HG03196 (cell line): ENCODE measurements at regions not wholly inside any gene's neighbourhood (a gene's known extent, or its start where the extent isn't known, plus 50 kb on each side); places are given as distances from the start of the nearest gene placed in this dataset.

Experiments used
- ATAC-seq: cut with Tn5 transposase; IDR thresholded peaks from one replicate; pipeline ENCODE4 v1.9.1; 2021; ENCODE audit not compliant: unreplicated experiment

- no peak for ATAC-seq
Observed at GRCh38 chr17:51540151-51540550, 279.8 kb downstream of the UTP18 start.

- ATAC-seq, result no peak
Observed at GRCh38 chr17:51541215-51541614, 280.9 kb downstream of the UTP18 start.

DNA sequence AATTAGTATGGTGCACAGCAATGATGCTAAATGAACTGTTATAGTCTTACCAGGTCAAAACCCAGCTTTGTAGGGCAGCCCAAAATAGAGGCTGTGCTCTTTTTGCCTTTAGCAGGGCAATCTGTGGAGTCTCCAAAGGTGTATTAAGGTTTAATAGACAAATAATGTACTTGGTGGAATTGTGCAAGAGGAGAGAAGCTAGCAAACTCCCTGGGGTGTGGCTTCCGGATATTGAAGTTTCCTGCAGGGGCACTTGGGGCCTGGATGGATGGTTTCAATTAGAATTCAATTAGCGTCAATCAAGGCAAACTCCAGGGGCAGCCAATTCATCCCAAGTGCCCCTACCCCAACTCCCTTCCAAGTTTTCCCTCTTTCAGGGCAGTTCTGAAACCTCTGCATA is 285.8 kb downstream of the UTP18 start:
- ATAC-seq, result no peak

DNA sequence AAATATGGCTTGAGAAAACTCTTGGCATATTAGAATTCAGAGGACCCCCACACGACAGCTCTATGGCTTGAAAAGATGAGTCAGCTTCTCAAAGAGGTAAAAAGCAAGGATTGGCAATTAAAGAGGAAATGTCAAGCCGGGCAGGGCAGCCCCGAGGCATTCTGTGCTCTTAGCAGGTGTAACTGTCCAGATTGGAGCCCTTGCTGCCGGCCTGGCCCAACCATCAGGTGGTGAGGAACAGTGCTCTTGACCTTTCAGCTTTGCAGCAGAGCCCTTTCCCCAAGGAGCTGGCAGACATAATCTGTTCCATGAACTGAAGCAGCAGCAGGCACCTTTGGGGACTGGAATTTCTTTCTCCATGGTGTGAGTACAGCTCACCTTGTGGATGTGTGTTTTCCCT is 287.8 kb downstream of the UTP18 start:
- ATAC-seq, result no peak

GRCh38 chr17:51555153-51555552 is 294.8 kb downstream of the UTP18 start:
- ATAC-seq, result no peak

DNA sequence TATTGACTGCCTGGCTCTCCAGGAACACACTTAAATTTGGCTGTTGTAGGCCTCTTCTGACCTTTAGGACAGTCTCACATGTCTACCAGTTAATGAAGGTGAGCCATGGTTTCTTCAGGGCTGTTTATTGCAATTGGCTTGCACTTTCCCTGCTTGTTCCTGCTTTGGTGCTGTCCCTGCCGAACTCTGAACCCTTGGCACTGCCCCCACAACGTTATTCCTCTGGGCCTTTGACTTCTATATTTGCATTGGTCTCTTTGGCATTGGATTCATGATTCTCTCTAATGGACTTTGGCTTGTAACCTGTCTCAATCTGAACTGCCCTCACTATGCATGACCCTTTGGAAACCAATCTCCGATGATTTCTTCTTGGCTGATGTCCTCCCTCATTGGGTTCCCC is 299.4 kb downstream of the UTP18 start:
- ATAC-seq, result no peak

- no peak for ATAC-seq
Observed at GRCh38 chr17:51560398-51560797, 300.1 kb downstream of the UTP18 start.

- no peak for ATAC-seq
Observed at GRCh38 chr17:51563961-51564360, 303.6 kb downstream of the UTP18 start.

DNA sequence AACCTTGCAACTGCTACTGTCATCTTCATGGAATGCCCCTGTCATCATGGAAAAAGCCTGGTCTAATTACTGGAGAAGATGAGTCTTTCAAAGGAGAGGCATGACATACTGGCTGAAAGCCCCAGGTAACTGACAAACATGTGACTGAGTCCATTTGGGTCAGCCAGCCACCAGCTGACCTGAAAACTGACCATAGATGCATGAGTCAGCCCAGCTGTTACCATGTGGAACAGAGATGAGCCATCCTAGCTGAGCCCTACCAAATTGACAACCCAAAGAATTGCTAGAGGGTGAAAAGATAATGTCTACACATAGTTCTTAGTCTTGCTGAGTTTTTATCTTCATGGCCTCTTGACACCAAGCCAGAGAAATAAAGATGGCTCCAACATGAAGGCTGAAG is 311.8 kb downstream of the UTP18 start:
- no peak for ATAC-seq
